CD1c-positive myeloid dendritic cell (primary cell): ENCODE measurements at regions not wholly inside any gene's neighbourhood (a gene's known extent, or its start where the extent isn't known, plus 50 kb on each side); places are given as distances from the start of the nearest gene placed in this dataset.
"Not testable (repeated sequence)": the region's sequence is repeated elsewhere in the genome, so short reads cannot be mapped to it uniquely, and the experiment has no call there.

Experiments used
- DNase-seq: peaks from one replicate; pipeline ENCODE4 v3.0.0-alpha.2; 2016; ENCODE audit errors: extremely low spot score

DNA sequence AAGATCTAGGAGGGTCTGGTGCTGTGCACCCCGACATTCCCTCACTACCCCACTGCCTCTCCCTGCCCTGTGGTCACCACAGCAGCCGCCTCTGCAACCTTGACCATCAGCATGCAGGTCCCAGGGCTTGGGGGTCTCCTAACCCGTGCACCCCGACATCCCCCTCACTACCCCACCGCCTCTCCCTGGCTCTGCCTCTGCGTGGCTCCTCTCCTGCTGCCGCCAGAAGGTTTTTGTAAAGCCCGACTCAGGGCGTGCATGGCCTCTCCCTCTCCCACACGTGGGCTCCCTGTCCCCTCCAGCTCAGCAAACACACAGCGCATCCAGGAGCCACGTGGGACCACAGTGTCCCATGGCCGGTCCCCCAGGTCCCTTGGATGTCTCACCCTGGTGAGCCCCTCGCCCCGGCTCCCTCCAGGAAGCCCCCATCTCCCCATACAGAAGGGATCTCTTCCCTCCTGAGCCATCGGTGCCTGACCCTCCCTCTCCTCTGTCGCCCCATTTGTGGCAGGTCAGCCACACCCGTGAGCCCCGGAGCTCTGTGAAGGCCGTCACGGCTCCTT is 112.5 kb upstream of the LPCAT1 start:
- DNase-seq: not testable (repeated sequence)

DNA sequence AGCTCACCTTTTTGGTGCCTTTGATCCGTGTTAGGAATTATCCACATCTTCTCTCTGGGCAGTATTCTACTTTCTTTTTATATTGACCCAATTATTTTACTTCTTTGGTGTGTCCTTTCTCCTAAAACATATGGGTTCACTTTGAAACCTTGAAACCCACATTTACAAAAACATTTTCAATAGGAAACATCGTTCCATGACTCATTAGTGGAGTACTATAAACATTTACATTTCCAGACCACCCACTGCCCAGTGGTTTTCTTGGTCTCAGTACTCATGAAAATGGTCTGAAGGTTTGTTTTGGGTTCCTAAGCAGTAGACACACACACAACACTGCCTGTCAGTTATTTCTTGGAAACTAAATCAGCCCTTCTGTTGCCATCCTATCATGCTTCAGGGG is 111.7 kb upstream of the LPCAT1 start:
- DNase-seq: not testable (repeated sequence)

GRCh38 chr5:1634337-1634661 is 110.5 kb upstream of the LPCAT1 start:
- DNase-seq: no peak

DNA sequence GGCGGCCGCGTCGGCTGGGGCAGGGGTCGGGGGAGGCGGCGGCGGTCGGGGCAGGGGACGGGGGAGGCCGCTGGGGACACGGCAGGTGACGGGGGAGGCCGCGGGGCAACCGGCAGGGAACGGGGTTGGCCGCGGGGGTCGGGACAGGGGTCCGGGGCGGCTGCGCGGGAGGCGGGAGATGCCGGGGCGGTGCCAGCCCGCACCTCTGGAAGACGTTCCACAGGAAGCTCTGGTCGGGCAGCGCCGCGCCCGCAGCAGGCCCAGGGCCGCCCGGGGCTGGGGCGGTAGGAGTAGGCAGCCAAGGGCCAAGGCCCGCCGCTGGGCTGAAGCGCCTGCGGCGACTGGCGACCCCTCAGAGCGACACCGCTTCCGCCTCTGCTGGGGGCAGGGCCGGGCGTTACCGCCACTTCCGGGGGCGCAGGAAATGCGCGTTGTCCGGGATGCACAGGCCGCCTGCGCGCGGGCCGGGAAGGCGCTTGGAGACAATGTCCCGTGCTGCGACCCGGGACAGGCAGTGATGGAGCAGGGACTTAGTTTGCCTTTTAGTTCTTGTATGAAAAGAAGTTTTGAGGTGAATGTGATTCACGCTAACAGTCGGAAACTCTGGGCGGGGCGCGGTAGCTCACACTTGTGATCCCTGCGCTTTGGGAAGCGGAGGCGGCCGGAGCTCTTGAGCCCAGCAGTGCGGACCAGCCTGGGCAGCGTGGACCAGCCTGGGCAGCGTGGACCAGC is 110.0 kb upstream of the LPCAT1 start:
- peak; percentile 62 for DNase-seq

- not testable (repeated sequence) for DNase-seq
Observed at GRCh38 chr5:1631004-1631403, 107.2 kb upstream of the LPCAT1 start.

DNA sequence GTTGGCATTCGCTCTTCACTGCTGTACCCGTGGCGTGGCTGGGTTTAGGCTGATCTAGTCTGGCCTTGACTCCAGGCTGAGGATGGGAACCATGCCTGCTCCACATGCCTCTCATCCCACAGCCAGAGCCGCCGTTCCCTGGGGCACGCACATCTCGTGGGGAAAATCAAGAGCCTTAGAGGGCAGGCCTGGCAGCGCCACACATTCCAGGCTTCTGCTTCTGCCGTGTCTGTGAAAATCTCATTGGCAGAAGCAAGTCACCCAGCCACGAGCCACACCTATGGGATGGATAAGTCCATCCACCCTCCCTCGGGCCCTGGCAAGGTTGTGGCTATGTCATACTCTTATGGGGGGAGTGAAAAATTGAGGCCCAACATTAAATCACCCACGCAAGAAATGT is 102.6 kb upstream of the LPCAT1 start:
- not testable (repeated sequence) for DNase-seq

DNA sequence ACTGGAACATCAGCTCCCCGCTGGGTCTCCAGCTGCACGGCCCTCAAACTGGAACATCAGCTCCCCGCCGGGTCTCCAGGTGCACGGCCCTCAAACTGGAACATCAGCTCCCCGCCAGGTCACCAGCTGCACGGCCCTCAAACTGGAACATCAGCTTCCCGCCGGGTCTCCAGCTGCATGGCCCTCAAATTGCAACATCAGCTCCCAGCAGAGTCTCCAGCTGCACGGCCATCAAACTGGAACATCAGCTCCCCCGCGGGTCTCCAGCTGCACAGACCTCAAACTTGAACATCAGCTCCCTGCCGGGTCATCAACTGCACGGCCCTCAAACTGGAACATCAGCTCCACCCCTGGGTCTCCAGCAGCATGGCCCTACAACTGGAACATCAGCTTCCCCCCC is 95.8 kb upstream of the LPCAT1 start:
- not testable (repeated sequence) for DNase-seq

DNA sequence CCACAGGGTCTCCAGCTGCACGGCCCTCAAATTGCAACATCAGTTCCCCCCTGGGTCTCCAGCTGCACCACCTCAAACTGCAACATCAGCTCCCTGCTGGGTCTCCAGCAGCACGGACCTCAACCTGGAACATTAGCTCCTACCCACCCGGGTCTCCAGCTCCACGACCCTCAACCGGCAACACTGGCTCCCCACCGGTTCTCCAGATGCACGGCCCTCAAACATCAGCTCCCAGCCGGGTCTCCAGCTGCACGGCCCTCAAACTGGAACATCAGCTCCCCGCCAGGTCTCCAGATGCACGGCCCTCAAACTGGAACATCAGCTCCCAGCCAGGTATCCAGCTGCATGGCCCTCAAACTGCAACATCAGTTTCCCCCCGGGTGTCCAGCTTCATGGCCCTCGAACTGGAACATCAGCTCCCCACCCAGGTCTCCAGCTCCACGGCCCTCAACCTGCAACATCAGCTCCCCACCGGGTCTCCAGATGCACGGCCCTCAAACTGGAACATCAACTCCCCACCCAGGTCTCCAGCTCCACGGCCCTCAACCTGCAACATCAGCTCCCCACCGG is 94.6 kb upstream of the LPCAT1 start:
- DNase-seq: not testable (repeated sequence)

DNA sequence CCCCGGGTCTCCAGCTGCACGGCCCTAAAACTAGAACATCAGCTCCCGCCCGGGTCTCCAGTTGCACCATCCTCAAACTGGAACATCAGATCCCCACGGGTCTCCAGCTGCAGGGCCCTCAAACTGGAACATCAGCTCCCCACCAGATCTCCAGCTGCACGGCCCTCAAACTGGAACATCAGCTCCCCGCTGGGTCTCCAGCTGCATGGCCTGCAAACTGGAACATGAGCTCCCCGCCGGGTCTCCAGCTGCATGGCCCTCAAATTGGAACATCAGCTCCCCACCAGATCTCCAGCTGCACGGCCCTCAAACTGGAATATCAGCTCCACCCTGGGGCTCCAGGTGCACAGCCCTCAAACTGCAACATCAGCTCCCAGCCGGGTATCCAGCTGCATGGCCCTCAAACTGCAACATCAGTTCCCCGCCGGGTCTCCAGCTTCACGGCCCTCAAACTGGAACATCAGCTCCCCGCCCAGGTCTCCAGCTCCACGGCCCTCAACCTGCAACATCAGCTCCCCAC is 93.5 kb upstream of the LPCAT1 start:
- DNase-seq: not testable (repeated sequence)

DNA sequence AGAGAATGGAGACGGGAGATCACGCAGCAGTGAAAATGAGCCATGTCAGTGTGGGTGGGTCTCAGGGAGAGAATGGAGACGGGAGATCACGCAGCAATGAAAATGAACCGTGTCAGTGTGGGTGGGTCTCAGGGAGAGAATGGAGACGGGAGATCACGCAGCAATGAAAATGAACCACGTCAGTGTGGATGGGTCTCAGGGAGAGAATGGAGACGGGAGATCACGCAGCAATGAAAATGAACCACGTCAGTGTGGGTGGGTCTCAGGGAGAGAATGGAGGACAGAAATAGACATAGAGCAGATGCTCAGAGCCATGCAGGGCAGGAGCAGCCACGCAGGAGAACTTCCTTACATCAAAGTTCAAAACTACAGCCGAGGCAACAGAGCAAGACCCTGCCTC is 89.8 kb upstream of the LPCAT1 start:
- not testable (repeated sequence) for DNase-seq

- DNase-seq: not testable (repeated sequence)
Observed at GRCh38 chr5:1610526-1610925, 86.8 kb upstream of the LPCAT1 start.

GRCh38 chr5:1609111-1609510 is 85.4 kb upstream of the LPCAT1 start:
- DNase-seq: not testable (repeated sequence)

DNA sequence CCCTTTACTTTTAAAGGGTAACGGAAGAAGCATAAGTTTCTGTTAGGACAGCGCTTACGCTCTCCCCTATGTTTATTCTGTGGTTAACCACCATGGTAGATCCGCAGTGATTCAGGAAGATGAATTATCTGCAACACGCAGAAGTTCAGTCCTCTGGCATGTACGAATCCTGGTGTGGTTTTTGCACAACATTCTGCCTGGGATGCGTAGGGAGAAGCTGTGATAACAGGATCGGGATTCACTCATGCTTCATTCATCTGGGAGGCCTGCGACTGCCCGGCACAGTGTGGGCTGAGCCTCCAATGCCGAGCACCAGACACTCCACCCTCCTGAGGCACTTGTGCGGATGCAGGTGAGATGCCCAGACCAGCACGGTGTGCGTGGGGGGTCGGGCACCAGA is 84.6 kb upstream of the LPCAT1 start:
- not testable (repeated sequence) for DNase-seq

GRCh38 chr5:1606951-1607350 is 83.2 kb upstream of the LPCAT1 start:
- DNase-seq: not testable (repeated sequence)

DNA sequence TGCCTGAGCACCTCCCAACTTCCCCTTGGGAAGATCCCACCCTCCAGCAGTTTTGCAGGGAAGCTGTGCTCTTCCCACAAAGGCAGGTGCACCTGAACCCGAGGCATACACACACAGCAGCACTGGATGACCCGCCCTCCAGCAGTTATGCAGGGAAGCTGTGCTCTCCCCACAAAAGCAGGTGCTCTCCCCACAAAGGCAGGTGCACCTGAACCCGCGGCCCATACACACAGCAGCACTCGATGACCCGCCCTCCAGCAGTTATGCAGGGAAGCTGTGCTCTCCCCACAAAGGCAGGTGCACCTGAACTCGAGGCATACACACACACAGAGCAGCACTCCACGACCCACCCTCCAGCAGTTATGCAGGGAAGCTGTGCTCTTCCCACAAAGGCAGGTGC is 80.2 kb upstream of the LPCAT1 start:
- not testable (repeated sequence) for DNase-seq

DNA sequence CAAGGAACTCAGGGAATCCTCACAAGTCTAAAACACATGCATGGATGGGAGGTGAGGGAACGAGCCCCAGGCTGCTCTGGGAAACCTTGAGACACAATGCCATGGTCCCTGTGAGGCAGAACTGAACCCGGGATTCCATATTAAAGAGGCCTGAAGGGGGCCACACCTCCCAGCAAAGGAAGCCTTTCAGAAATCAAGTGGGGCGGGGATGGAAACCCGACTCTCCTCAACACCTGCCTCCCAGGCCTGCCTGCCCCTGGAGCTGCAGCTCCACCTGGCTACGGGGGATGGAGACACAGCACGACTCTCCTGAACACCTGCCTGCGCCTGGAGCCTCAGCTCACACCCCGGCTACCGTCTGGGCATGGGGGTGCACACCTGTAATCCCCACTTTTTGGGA is 77.8 kb upstream of the LPCAT1 start:
- DNase-seq: not testable (repeated sequence)

DNA sequence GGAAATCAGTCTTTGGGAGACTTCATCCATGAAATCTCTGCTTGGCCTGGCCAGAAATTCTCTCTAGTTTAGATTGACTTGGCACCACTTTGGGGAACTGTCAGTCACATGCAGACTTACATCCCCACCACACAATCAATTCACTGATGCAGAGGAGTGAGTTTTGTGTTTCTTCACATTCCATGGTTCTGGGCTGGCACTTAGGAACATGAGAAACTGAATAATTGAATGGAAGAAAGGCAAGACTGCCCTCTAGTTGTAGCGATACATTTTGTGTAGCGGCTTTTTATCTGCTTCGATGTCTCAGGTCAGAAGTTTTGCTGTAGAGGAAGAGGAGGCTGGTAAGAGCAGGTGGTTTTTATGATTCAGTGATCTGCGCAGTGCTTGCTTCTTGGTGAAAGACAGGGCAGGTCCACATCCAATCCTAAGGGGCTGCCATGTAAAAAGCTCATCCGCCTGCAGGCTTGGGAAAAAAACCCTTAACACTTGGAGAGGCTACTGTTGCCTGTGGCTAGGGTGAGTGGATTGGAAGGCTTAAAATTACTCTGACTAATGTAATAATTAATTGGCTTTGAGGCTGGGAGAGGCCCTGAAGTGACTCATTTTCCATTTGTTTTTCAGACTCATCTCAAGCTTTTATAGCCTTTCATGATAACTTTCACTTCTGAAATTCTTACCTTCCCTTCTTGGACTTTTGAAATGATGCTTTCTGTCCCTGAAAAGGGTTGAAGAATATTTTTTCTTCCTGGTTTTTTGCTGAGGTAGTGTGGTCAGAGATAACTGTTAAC is 75.4 kb upstream of the LPCAT1 start:
- DNase-seq: peak; percentile 30

DNA sequence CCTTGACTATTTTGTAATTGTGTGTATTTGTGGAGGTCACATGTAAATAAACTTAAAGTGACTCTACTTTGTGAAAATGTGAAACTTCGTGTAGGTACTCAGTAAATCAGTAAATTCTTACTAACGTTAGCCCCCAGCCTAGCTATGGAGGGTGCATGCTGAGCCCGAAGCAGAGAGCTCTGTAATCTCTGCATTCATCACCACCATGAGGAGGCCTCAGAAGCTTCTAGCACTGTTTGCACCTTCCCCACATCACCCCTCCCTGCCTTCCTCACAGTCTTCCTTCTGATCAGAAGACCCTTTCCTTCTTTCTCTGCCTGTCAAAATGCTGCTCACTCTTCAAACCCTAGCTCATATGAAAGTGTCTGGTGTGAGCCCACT is 73.3 kb upstream of the LPCAT1 start:
- DNase-seq: not testable (repeated sequence)

DNA sequence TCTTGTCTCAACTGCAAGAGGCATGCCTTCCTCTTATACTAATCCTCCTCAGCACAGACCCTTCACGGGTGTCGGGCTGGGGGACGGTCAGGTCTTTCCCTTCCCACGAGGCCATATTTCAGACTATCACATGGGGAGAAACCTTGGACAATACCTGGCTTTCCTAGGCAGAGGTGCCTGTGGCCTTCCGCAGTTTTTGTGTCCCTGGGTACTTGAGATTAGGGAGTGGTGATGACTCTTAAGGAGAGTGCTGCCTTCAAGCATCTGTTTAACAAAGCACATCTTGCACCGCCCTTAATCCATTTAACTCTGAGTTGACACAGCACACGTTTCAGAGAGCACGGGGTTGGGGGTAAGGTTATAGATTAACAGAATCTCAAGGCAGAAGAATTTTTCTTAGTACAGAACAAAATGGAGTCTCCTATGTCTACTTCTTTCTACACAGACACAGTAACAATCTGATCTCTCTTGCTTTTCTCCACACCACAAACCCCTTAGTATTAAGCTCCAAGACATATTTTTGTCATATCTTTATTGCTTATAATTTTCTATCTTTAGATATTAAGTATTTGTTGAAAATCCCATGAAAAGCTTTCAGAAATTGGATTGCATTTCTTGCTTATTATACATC is 72.8 kb upstream of the LPCAT1 start:
- DNase-seq: not testable (repeated sequence)

DNA sequence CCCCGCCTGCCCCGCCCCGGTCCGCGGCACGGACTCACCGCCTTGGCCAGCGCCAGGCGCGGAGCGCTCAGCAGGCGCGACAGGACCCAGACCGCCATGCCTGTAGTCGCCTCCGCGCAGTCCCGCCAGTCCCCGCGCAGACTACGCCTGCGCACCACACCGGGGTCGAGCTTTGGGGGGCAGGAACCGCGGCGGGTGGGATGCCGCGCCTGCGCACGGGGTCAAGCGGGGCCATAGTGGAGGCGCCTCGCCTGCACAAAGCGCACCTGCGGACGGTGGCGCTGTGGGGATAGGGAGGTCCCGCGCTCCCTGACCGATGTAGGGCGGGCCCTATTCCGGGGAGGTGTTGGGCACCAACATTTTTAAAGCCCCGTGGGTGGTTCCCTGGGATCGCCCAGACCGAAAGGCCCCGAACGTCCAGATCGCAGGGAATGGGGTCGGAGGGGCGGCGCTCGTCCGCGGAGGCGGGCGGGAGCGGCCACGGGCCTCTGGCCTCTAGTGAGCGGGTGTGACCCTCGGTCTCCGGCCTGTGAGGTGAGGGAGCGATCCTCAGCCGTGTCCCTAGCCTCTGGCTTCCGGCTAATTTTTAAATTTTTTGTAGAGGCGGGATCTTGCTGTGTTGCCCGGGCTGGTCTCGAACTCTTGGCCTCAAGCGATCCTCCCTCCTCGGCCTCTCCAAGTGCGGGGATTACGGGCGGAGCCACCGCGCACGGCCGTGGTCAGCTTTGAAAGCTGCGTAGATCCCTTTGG is 70.8 kb upstream of the LPCAT1 start:
- peak; percentile 32 for DNase-seq

DNA sequence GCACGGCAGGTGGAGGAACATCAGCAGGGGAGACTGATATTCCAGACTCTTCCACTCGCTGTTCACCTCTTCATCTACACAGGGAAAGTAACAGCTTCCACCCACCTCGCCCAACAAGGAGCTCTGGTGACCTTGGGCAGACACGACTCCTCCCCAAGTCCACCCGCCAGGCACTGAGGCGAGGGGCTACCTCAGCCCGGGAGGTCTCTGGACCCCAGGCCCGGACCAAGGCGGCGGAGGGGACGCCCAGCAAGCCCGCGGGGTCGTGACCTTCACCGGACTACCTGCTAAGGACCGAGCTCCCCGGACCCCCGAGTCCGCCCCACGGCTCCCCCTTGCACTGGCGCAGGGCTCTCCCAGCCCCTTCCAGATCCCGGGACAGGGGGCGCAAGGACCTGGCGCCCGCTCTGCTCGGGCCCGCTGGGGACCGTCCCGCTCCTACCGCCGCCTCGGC is 70.2 kb upstream of the LPCAT1 start:
- no peak for DNase-seq
